GM12878 (cell line): ENCODE measurements at regions not wholly inside any gene's neighbourhood (a gene's known extent, or its start where the extent isn't known, plus 50 kb on each side); places are given as distances from the start of the nearest gene placed in this dataset.

Source experiments
- ATAC-seq: fragments of 200-7000 bp; cut with Tn5 transposase; 3 replicates; pipeline ENCODE4 v1.9.1; 2020; ENCODE audit warnings: mild to moderate bottlenecking, moderate library complexity
- BruUV-seq: library from RNA; stranded (reverse); fragments of 400-500 nt; replicated peaks from 2 replicates; lab custom pipeline; 2021; lab: Mats Ljungman, UMichigan
- CTCF ChIA-PET: fragments of 300-600 bp; sonication (Branson Sonifier 250); formaldehyde crosslinking; extraction: SDS; loops from one replicate; lab custom pipeline; 2021; ENCODE audit warnings: inconsistent platforms; lab: Yijun Ruan, JAX
- POLR2A ChIA-PET: fragments of 350-600 bp; formaldehyde crosslinking; extraction: SDS; loops from one replicate; lab custom pipeline; 2021; ENCODE audit warnings: inconsistent platforms; lab: Charles Lee
- RAD21 ChIA-PET: fragments of 300-600 bp; sonication (Branson Sonifier 250); formaldehyde crosslinking; loops from one replicate; lab custom pipeline; 2023; ENCODE audit warnings: antibody characterized with exemption; ENCODE audit not compliant: unreplicated experiment; lab: Charles Lee
- SMC1A ChIA-PET: fragments of 300-600 bp; sonication (Branson Sonifier 250); formaldehyde crosslinking; loops from one replicate; lab custom pipeline; 2023; ENCODE audit not compliant: unreplicated experiment, uncharacterized antibody; lab: Charles Lee
- DNase-seq: peaks from one replicate; pipeline ENCODE4 v3.0.0-alpha.2; 2011; ENCODE audit warnings: low read depth, low spot score
- FAIRE-seq: peaks from 3 replicates; lab custom pipeline; 2011; peaks lifted over from hg19 to GRCh38; lab: Jason Lieb, UNC
- H2AFZ ChIP-seq: 2 replicates; pipeline ENCODE4 v1.6.0; 2011; ENCODE audit warnings: low read depth, low read length, control low read depth; ENCODE audit not compliant: control insufficient read depth
- H3K27ac ChIP-seq: 2 replicates; pipeline ENCODE4 v1.5.1; 2011; ENCODE audit warnings: control low read depth; ENCODE audit not compliant: control insufficient read depth, insufficient read depth
- H3K27me3 ChIP-seq, 2 experiments: replicated peaks in 1 of 2; 2 replicates each; pipeline versions ENCODE4 v1.6.0 to v1.6.1; 2011; ENCODE audit warnings: low read length in 1 of 2; ENCODE audit not compliant: control insufficient read depth in 2 of 2, insufficient read depth in 2 of 2
- H3K36me3 ChIP-seq, 2 experiments: 2 replicates each; pipeline ENCODE4 v1.5.1; 2011; ENCODE audit warnings: low read length in 1 of 2; ENCODE audit not compliant: control insufficient read depth in 2 of 2, insufficient read depth in 2 of 2
- H3K4me1 ChIP-seq: 2 replicates; pipeline ENCODE4 v1.6.1; 2011; ENCODE audit warnings: mild to moderate bottlenecking, low read length, moderate library complexity, mixed read lengths; ENCODE audit not compliant: control insufficient read depth, insufficient read depth
- H3K4me2 ChIP-seq: 2 replicates; pipeline ENCODE4 v1.6.0; 2011; ENCODE audit warnings: control low read depth; ENCODE audit not compliant: control insufficient read depth, insufficient read depth
- H3K4me3 ChIP-seq: fragments of 200-600 bp; sonication (generic); 2 replicates; pipeline ENCODE4 v1.5.1; 2016
- H3K79me2 ChIP-seq: 2 replicates; pipeline ENCODE4 v1.6.0; 2011; ENCODE audit warnings: low read length; ENCODE audit not compliant: control insufficient read depth, insufficient read depth
- H3K9ac ChIP-seq: 2 replicates; pipeline ENCODE4 v1.8.0; 2011; ENCODE audit warnings: low read length, control low read depth, mixed read lengths; ENCODE audit not compliant: control insufficient read depth, insufficient read depth
- H3K9me3 ChIP-seq: replicated peaks from 3 replicates; pipeline ENCODE4 v1.5.1; 2011; ENCODE audit warnings: mild to moderate bottlenecking, low read length; ENCODE audit not compliant: control insufficient read depth, insufficient read depth
- H4K20me1 ChIP-seq: 2 replicates; pipeline ENCODE4 v1.6.0; 2011; ENCODE audit not compliant: control insufficient read depth, insufficient read depth
- BMI1 ChIP-seq: fragments of 450-650 bp; IDR thresholded peaks from 2 replicates; pipeline ENCODE4 v1.6.1; 2016; ENCODE audit warnings: mild to moderate bottlenecking, moderate library complexity, borderline replicate concordance
- CBFB ChIP-seq: IDR thresholded peaks from 2 replicates; pipeline ENCODE4 v1.6.1; 2016; ENCODE audit warnings: antibody characterized with exemption, low read depth
- CEBPB ChIP-seq, 2 experiments: fragments of 150-350 bp in 1 of 2; IDR thresholded peaks; 2 replicates each; pipeline ENCODE4 v1.6.1; 2012 to 2014; ENCODE audit warnings: low read depth in 2 of 2, low read length in 2 of 2, borderline replicate concordance in 1 of 2, inconsistent platforms in 1 of 2
- EZH2 ChIP-seq: IDR thresholded peaks from 2 replicates; pipeline ENCODE4 v1.6.1; 2012; ENCODE audit warnings: low read depth, mild to moderate bottlenecking, control low read depth, inconsistent platforms, low read length, borderline replicate concordance; ENCODE audit not compliant: control insufficient read depth
- GATAD2B ChIP-seq: fragments of 450-650 bp; conservative IDR thresholded peaks from 2 replicates; pipeline ENCODE4 v1.6.1; 2017; ENCODE audit warnings: low read depth, mild to moderate bottlenecking, moderate library complexity
- NR2C2 ChIP-seq: IDR thresholded peaks from 2 replicates; pipeline ENCODE4 v1.6.1; 2011; ENCODE audit warnings: borderline replicate concordance, low read depth; ENCODE audit not compliant: control insufficient read depth, insufficient read length
- PML ChIP-seq: IDR thresholded peaks from 2 replicates; pipeline ENCODE4 v1.6.1; 2012; ENCODE audit warnings: low read length, inconsistent platforms
- POLR2AphosphoS5 ChIP-seq: IDR thresholded peaks from 2 replicates; pipeline ENCODE4 v1.6.1; 2011; ENCODE audit warnings: mild to moderate bottlenecking, low read length, inconsistent platforms
- RAD51 ChIP-seq: fragments of 450-650 bp; IDR thresholded peaks from 2 replicates; pipeline ENCODE4 v1.6.1; 2016; ENCODE audit warnings: moderate library complexity, mild to moderate bottlenecking, inconsistent platforms
- SUPT20H ChIP-seq: IDR thresholded peaks from 2 replicates; pipeline ENCODE4 v1.6.1; 2011; ENCODE audit warnings: low read depth, mild to moderate bottlenecking, low read length, moderate library complexity, borderline replicate concordance; ENCODE audit not compliant: control insufficient read depth
- ZNF207 ChIP-seq: fragments of 450-650 bp; IDR thresholded peaks from 2 replicates; pipeline ENCODE4 v1.6.1; 2014; ENCODE audit warnings: antibody characterized with exemption, mild to moderate bottlenecking, borderline replicate concordance
- WGBS: methylation state at CpG from one replicate; pipeline ENCODE4 v1.1.6; 2016; ENCODE audit warnings: low lambda C conversion rate; ENCODE audit not compliant: insufficient replicate concordance, insufficient coverage; ENCODE audit errors: missing lambda C conversion rate; 5-methylcytosine and 5-hydroxymethylcytosine counted together
- in situ Hi-C: fragments of 300-500 bp; cut with MboI; formaldehyde crosslinking; loops from 9 replicates; pipeline ENCODE4 v1.14.3; 2018; ENCODE audit warnings: mixed read lengths
- intact Hi-C: fragments of 100-400 bp; cut with micrococcal nuclease; formaldehyde crosslinking; loops from one replicate; pipeline ENCODE4 v1.14.2; 2022; ENCODE audit not compliant: unreplicated experiment
- TF ChIP-seq, protein P1 (sequence below): fragments of 450-650 bp; IDR thresholded peaks from 2 replicates; pipeline ENCODE4 v1.6.1; 2017; ENCODE audit warnings: mild to moderate bottlenecking, moderate library complexity
- TF ChIP-seq, protein P2 (sequence below): fragments of 150-350 bp; IDR thresholded peaks from 2 replicates; pipeline ENCODE4 v1.6.1; 2014; ENCODE audit warnings: mild to moderate bottlenecking, low read depth, low read length

DNA sequence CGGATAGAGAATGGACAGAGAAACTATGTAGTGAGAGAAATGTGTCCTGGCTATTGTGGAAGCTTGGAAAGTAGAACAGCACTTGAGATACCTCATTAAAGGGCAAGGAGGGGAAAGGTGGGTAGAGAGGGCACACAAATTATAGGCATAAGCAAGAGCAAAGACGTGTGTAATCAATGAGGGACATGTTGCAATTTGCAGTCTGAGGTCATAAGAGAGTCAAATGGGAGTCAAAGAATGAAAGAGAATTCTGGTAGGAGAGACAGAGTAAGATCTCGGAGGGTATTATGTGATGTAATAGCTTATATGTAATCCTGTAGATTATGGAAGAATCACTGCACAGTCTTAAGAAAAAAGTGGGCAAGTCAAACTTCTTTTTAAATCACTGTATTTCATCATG is 312.0 kb upstream of the RGMB start:
- no TSS peak for BruUV-seq
- H3K9me3 ChIP-seq, result no peaks in the 10 kb centered on the region
- FAIRE-seq (no peak), DNase-seq (no peak), ATAC-seq (no peak)
- H3K4me2 ChIP-seq, result no peak overlapping the region
- H2AFZ ChIP-seq, result no peak overlapping the region
- 22% methylated on average over 3 of the region's 3 CpGs for WGBS
- ChIA-PET CTCF (no interaction called here), POLR2A (no interaction called here), RAD21 (no interaction called here), SMC1A (interaction anchor here (0.6 to 0.8 kb wide), 2 partner anchors 18 to 654 kb away, joined by 3 read pairs; no protein-coding TSS in a partner anchor)
- H4K20me1 ChIP-seq, result no peaks in the 10 kb centered on the region
- TF ChIP-seq, protein P1, sequence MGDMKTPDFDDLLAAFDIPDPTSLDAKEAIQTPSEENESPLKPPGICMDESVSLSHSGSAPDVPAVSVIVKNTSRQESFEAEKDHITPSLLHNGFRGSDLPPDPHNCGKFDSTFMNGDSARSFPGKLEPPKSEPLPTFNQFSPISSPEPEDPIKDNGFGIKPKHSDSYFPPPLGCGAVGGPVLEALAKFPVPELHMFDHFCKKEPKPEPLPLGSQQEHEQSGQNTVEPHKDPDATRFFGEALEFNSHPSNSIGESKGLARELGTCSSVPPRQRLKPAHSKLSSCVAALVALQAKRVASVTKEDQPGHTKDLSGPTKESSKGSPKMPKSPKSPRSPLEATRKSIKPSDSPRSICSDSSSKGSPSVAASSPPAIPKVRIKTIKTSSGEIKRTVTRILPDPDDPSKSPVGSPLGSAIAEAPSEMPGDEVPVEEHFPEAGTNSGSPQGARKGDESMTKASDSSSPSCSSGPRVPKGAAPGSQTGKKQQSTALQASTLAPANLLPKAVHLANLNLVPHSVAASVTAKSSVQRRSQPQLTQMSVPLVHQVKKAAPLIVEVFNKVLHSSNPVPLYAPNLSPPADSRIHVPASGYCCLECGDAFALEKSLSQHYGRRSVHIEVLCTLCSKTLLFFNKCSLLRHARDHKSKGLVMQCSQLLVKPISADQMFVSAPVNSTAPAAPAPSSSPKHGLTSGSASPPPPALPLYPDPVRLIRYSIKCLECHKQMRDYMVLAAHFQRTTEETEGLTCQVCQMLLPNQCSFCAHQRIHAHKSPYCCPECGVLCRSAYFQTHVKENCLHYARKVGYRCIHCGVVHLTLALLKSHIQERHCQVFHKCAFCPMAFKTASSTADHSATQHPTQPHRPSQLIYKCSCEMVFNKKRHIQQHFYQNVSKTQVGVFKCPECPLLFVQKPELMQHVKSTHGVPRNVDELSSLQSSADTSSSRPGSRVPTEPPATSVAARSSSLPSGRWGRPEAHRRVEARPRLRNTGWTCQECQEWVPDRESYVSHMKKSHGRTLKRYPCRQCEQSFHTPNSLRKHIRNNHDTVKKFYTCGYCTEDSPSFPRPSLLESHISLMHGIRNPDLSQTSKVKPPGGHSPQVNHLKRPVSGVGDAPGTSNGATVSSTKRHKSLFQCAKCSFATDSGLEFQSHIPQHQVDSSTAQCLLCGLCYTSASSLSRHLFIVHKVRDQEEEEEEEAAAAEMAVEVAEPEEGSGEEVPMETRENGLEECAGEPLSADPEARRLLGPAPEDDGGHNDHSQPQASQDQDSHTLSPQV, result no peak
- TF ChIP-seq, protein P2, sequence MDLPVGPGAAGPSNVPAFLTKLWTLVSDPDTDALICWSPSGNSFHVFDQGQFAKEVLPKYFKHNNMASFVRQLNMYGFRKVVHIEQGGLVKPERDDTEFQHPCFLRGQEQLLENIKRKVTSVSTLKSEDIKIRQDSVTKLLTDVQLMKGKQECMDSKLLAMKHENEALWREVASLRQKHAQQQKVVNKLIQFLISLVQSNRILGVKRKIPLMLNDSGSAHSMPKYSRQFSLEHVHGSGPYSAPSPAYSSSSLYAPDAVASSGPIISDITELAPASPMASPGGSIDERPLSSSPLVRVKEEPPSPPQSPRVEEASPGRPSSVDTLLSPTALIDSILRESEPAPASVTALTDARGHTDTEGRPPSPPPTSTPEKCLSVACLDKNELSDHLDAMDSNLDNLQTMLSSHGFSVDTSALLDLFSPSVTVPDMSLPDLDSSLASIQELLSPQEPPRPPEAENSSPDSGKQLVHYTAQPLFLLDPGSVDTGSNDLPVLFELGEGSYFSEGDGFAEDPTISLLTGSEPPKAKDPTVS, result no peak
- TF ChIP-seq BMI1 (no peak), CEBPB (IDR thresholded peaks at IDR 0.05; ENCODE audit: borderline replicate concordance in 1 of 2, low read depth in 2 of 2, low read length in 2 of 2) (no peak), POLR2AphosphoS5 (no peak), CBFB (no peak), GATAD2B (no peak), EZH2 (no peak), ZNF207 (no peak), RAD51 (no peak), NR2C2 (no peak), PML (no peak), SUPT20H (no peak)
- H3K9ac ChIP-seq, result no peak overlapping the region
- no peak overlapping the region for H3K27ac ChIP-seq
- no peaks in the 10 kb centered on the region for H3K27me3 ChIP-seq
- in situ Hi-C loops (no loop called here), intact Hi-C loops (no loop called here)
- H3K4me1 ChIP-seq, result no peaks in the 10 kb centered on the region
- no peaks in the 10 kb centered on the region for H3K79me2 ChIP-seq
- no peak overlapping the region for H3K4me3 ChIP-seq
- no peaks in the 10 kb centered on the region for H3K36me3 ChIP-seq
